ENCODE measurements at regions not wholly inside any gene's neighbourhood (a gene's known extent, or its start where the extent isn't known, plus 50 kb on each side); places are given as distances from the start of the nearest gene placed in this dataset.

- DNase-seq (ENCODE audit: low read depth in 2 of 2): no peak
Measured at GRCh38 chr20:12276011-12276673, 358.4 kb downstream of the BTBD3 start.

- no peak for DNase-seq (ENCODE audit: low read depth in 2 of 2)
Measured at GRCh38 chr20:12287575-12287974, 369.9 kb downstream of the BTBD3 start.

DNA sequence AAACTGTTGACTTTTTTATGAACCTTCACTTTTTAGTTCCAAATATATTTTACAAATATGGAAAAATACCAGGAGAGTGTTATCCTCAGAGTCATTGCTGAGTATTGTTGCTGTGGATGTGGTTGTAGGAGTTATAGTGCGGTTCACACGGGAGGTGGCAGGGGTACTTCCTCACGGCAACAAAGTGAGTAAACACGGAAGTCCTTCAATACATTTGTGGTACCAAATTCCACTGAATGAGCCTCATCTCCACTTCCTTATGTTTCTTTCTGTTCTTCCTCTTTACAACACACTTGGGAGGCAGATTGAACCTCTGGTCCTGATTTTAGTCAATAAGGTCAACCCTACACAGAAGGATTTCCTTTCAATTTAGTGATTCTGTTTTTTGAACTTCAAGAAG lies 371.8 kb downstream of the BTBD3 start:
- DNase-seq (ENCODE audit: low read depth in 2 of 2): no peak

DNA sequence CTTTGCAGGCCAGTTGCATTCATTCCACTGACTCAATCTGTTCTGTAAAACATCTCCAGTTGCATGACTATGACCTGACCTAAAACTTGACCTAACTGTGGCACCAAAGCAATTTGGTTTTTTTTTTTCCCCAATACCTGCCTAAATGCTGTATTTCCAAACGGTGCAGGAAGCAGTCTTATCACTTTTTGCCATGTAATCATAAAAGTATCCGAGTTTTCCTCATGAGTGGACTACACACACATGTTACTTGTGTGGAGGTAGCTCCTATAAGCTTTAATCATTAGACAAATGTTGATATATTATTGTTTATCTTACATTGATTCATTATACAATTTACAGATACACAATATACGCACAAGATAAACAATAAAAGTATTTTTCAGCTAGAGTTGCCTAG lies 373.7 kb downstream of the BTBD3 start:
- DNase-seq (ENCODE audit: low read depth in 2 of 2): no peak

GRCh38 chr20:12293900-12294299 lies 376.2 kb downstream of the BTBD3 start:
- no peak for DNase-seq (ENCODE audit: low read depth in 2 of 2)

DNA sequence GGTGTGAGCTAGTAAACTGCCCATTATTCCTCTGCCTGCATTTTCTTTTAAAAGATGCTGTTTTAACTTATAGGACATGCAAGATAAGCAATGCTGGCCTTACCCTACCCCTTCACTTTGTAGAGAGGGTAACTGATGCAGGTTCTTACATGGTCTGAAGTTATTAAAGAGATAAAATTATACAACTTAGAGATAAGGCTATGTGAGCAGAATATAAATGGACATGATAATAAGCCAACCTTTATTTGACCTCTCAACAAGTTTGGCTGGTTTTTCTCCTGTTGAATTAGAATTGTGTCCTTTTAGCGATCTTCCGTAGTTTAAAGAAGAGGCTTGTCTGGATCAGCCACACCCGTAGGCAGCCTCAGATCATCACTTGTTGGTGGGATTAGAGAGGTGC lies 377.0 kb downstream of the BTBD3 start:
- no peak for DNase-seq (ENCODE audit: low read depth in 2 of 2)

DNA sequence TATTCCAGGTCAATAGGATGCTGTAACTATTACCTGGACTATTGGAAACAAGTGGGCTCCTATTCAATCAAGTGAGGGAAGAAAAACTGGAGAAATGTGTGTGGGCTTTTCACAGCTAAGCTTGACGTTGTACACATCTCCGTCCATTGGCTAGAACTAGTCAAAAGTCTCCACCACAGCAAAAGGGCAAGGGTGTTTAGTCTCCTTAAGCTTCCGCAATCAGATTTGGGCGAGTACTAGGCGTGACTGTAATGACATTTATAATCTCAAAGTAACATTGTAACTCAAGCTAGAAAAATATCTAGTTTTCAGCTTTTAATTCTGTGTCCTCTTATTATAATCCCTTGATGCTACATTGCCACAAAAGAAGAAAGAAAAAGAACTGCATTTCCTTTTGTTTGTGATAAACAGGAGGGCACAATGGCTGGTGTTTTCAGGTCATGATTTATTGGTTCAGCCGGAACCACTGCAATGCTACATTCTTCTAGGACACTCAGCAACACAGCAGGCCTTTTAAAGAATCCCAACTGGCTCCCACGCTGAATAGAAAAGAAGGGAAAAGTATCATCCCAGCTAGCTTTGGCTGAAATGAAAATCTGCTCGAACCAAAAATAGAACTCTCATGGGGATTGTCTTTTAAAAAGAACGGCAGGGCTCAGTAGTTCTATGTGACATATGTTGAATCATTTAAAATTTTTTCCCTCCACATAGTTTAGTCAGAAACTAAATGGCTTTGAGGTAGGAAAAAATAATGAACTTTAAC lies 387.7 kb downstream of the BTBD3 start:
- no peak for DNase-seq (ENCODE audit: low read depth in 2 of 2)

- DNase-seq (ENCODE audit: low read depth in 2 of 2): no peak
Measured at GRCh38 chr20:12306107-12306506, 388.4 kb downstream of the BTBD3 start.

DNA sequence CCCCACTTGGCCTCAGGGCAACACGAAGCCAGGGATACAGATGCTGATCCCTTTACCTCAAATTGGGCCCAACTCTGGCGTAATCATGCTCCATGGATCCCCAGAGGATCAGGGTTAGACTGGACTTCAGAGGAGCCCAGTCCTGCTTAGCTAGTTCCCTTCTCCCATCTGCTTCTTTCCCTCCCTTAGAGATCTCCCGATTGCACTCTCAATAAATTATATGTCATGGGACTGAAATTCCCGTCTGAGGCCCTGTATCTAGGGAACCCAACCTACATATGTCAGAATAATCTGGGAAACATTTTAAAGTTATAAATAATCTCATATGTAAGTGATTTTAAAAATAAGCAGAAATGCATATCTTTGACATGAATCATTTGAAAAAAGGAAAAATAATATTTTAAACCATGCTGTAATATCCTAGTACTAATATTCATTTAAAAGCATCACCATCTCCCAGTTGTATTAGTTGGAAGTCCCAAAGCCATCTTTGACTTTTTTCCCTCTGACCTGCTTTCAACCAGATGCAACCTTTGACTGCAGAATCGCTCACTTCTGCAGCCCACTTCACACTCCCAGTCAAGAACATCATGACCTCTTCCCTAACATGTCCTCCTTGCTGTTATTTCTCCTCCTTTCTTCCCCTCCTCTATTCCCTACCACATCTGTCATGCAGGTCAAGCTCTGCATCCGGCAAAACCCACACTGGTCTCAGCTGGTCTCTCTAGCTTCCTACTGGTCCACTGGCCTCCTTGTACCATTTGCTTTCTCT lies 393.6 kb downstream of the BTBD3 start:
- no peak for DNase-seq (ENCODE audit: low read depth in 2 of 2)

GRCh38 chr20:12315652-12316051 lies 398.0 kb downstream of the BTBD3 start:
- no peak for DNase-seq (ENCODE audit: low read depth in 2 of 2)

GRCh38 chr20:12316794-12317193 lies 399.1 kb downstream of the BTBD3 start:
- no peak for DNase-seq (ENCODE audit: low read depth in 2 of 2)

DNA sequence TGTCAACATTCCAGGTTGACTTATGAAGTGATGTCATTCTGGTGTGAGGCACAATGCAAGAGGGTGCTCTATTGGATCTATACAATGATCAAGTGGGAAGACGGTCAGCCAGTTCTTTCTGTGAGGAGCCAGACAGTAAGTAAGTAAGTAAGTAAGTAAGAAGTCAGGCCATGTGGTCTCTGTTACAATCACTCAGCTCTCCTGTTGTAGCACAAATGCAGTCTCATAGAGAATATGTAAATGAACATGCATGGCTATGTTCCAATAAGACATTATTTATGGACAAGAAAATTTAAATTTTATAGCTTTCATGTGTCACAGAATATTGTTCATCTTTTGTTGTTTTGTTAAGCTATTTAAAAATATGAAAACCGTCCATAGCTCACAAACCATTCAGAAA lies 399.7 kb downstream of the BTBD3 start:
- DNase-seq (ENCODE audit: low read depth in 2 of 2): no peak

GRCh38 chr20:12318043-12318442 lies 400.4 kb downstream of the BTBD3 start:
- DNase-seq (ENCODE audit: low read depth in 2 of 2): no peak

DNA sequence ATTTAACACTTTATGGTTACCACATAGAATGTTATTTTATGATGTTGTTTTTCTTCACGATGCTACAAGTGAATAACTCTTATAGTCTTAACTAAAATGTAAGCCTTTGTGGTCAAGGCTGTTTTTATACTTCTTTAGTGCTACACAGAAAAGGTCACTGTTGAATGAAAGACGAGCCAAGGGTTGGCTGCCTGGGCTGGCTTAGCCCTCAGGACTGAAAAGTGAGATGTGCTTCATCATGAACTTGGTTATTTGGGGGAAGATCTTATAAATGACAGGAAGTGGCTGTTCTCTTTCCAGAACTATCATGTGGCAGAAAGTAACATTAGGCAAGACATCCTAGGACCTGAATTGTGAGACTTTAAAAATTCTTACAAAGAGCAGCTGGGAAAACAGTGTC lies 404.0 kb downstream of the BTBD3 start:
- DNase-seq (ENCODE audit: low read depth in 2 of 2): no peak

GRCh38 chr20:12327205-12327604 lies 409.5 kb downstream of the BTBD3 start:
- DNase-seq (ENCODE audit: low read depth in 2 of 2): no peak

- no peak for DNase-seq (ENCODE audit: low read depth in 2 of 2)
Measured at GRCh38 chr20:12331236-12331635, 413.5 kb downstream of the BTBD3 start.

- no peak for DNase-seq (ENCODE audit: low read depth in 2 of 2)
Measured at GRCh38 chr20:12337601-12338000, 419.9 kb downstream of the BTBD3 start.

DNA sequence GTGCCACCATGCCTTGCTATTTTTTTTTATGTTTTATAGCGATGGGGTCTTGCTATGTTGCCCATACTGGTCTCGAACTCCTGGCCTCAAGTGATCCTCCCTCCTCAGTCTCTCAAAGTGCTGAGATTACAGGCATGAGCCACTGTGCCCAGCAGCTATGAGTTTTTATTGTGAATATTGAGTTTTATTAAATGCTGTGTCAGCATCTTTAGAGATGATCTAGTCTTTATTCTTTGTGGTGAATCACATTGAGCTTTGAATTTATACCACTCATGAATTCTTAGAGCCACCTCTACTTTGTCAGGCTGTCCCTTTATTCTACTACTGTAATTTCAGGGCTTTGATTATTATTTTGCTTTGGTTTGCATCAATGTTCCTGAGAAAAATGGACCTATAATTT lies 428.3 kb downstream of the BTBD3 start:
- no peak for DNase-seq (ENCODE audit: low read depth in 2 of 2)

DNA sequence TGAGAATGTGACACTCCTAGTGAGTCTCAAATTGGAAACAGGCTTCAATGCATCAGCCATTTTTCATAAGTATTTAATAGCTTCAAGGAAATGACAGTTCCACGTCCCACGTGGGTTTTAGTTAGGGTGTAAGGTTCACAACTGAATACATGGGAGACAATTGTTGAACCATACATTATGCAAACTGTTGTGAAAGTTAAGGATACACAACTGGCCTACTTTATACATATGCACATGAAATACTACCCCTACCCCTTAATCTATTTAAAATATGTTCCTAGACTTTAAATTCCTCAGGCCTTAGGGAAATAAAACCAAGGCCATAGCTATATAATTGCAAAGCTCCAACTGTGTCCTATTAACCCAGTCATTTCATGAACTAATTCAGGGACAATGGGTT lies 436.1 kb downstream of the BTBD3 start:
- DNase-seq (ENCODE audit: low read depth in 2 of 2): no peak

DNA sequence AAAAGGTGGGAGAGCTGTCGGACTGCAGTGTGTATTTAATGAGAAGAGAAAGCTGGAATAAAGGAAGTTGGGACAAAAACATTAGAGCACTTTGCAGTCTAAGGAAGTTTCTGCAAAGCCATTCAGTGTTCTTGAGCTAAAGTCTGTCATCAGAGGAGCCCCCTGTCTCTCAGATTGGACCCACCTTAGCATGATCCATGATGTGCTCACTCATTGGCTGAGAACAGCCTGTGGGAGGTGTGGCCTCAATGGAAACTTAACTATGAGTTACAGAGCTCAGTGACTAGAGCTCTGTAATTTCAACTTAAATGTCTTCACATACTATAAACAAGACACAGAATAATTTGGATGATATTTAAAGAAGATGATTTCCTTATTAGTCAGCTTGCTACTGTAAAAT lies 437.0 kb downstream of the BTBD3 start:
- no peak for DNase-seq (ENCODE audit: low read depth in 2 of 2)

GRCh38 chr20:12355185-12355584 lies 437.5 kb downstream of the BTBD3 start:
- no peak for DNase-seq (ENCODE audit: low read depth in 2 of 2)

DNA sequence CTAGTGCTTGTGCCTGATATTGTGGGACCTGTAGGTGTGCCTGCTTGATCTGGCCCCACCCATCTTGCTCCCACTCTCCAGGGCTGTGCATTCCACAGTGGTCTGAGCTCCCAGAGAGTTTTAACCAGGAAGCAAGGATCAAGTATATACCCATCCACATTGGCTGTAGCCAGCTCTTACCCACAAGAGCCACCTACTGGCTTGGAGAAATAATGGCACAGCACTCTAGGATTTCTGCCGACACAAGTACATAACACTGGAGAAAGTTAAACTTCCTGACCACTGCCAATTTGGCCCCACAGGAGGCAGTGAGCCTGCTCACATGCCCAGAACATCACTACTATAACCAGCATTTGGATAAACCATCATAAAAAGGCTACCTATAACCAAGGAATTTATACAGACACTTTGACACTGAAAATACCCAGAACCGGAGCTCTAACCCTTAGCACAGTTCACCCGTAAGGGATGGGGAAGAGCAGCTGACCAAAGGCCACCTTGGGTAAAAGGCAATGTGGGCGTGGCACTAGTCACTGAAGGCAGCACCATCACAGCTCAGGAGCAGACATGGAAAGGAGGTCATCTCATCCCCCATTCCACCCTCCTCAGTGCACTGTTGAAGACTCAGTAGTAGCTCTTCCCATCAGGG lies 440.4 kb downstream of the BTBD3 start:
- DNase-seq (ENCODE audit: low read depth in 2 of 2): no peak

All from stimulated activated CD4-positive, alpha-beta T cell treated with anti-CD3 and anti-CD28 coated beads, Interleukin-12 subunit alpha, Interleukin-12 subunit beta, amount 100 ng/mL, for 24 hours (primary cell).